Activated CD8-positive, alpha-beta T cell treated with anti-CD3 and anti-CD28 coated beads, Interleukin-2, amount 10 ng/mL, durations not matched to agents 7 days and 5 days (primary cell): ENCODE measurements at regions not wholly inside any gene's neighbourhood (a gene's known extent, or its start where the extent isn't known, plus 50 kb on each side); places are given as distances from the start of the nearest gene placed in this dataset.

Source experiments
- ATAC-seq: fragments of 150-1000 bp; cut with Tn5 transposase; one replicate; pipeline ENCODE4 v1.10.0; 2021; ENCODE audit warnings: moderate library complexity
- CTCF ChIA-PET: fragments of 350-600 bp; sonication (Branson Sonifier 250); formaldehyde crosslinking; loops from one replicate; lab custom pipeline; 2021; ENCODE audit warnings: antibody characterized with exemption; lab: Charles Lee
- POLR2A ChIA-PET: fragments of 350-600 bp; sonication (Branson Sonifier 250); formaldehyde crosslinking; loops from one replicate; lab custom pipeline; 2021; ENCODE audit warnings: antibody characterized with exemption; lab: Charles Lee
- DNase-seq: peaks from one replicate; pipeline ENCODE4 v3.0.0-alpha.2; 2020
- H3K27ac Mint-ChIP-seq: one replicate; pipeline ENCODE4 v1.8.0; 2021; ENCODE audit warnings: mild to moderate bottlenecking, mixed read lengths
- H3K27me3 Mint-ChIP-seq: one replicate; pipeline ENCODE4 v1.8.0; 2021; ENCODE audit warnings: low read depth, mixed read lengths
- H3K36me3 Mint-ChIP-seq: one replicate; pipeline ENCODE4 v1.8.0; 2021; ENCODE audit warnings: low read depth, mixed read lengths
- H3K4me1 Mint-ChIP-seq: one replicate; pipeline ENCODE4 v1.8.0; 2021; ENCODE audit warnings: low read depth, mixed read lengths
- H3K4me3 Mint-ChIP-seq: one replicate; pipeline ENCODE4 v1.8.0; 2021; ENCODE audit warnings: mild to moderate bottlenecking, mixed read lengths
- H3K9me3 Mint-ChIP-seq: one replicate; pipeline ENCODE4 v1.8.0; 2022; ENCODE audit warnings: mixed read lengths; ENCODE audit not compliant: insufficient read depth

DNA sequence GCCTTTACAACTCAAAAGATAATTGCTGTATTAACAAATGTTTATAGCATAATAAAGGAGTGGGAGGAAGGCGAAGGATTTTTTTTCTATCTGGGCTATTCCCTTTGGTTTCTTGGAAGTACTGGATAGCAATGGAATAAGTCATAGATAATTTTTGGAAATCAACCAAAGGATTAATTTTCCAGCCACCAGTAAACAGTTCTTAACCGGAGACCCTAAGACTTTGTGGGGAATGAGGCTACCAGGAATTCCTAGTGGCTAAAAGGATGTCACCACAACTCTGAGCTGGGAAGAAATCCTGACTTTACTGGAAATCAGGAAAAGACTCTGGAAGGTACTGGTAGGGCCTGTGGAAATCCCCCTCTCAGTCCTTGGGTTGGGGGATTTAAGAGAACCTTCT, 138.4 kb upstream of the RARB start:
- POLR2A ChIA-PET = no interaction called here
- CTCF ChIA-PET = no interaction called here

DNA sequence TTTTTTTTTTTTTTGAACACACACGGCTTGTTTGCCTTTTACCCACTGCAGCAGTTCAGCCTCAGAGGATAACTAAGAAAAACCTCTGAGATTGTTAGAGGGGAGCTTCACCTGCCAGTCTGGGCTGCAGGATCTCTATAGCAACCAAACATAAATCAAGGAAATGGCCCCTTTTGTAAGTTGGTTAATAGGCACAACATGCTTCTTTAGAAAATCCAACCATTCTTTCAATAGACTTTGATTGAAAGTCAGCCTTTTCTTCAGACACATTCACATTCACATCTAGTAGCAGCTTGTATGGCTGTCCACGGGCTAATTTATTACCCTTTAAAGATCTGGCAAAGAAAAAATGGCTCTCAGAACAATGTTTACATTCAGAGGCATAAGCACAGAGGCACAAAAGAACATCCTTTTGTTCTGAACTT, 136.6 kb upstream of the RARB start:
- ATAC-seq = no peak
- no peak for DNase-seq
- ChIA-PET CTCF (no interaction called here), POLR2A (no interaction called here)
- Mint-ChIP-seq H3K4me3 (no peak overlapping the region), H3K27ac (no peak overlapping the region), H3K4me1 (no peaks in the 10 kb centered on the region), H3K36me3 (no peaks in the 10 kb centered on the region), H3K9me3 (no peaks in the 10 kb centered on the region), H3K27me3 (no peaks in the 10 kb centered on the region)

More for the DNA sequence above, 138.4 kb upstream of the RARB start:
- DNase-seq (no peak), ATAC-seq (no peak)
- Mint-ChIP-seq H3K36me3 (no peaks in the 10 kb centered on the region), H3K27ac (no peak overlapping the region), H3K9me3 (no peaks in the 10 kb centered on the region), H3K4me3 (no peak overlapping the region), H3K4me1 (no peaks in the 10 kb centered on the region), H3K27me3 (no peaks in the 10 kb centered on the region)

DNA sequence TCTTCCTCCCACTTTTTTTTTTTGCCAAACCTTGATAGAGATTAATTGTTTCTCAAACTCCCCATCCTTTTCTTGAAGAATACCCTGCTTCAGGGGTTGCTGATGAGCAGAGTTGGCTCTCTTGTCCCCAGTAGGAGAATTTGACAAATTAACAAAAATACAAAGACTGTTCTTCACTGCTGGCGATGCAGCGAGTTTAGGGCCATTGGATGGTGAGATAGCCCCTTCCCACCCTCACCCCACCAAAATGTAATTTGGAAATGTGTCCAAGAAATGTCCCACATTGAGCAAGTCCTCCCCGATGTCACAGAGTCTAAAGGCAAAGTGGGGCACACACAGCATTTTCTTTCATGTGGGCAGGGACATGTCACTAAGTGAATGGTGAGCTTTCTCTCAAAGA, 136.0 kb upstream of the RARB start:
- DNase-seq (no peak), ATAC-seq (no peak)
- POLR2A ChIA-PET = no interaction called here
- Mint-ChIP-seq H3K4me3 (no peak overlapping the region), H3K27me3 (no peaks in the 10 kb centered on the region), H3K27ac (no peak overlapping the region), H3K4me1 (no peaks in the 10 kb centered on the region), H3K9me3 (no peaks in the 10 kb centered on the region), H3K36me3 (no peaks in the 10 kb centered on the region)
- CTCF ChIA-PET = interaction anchor here (0.9 kb wide), 1 partner anchor 12 kb away, joined by 3 read pairs; no protein-coding TSS in a partner anchor

DNA sequence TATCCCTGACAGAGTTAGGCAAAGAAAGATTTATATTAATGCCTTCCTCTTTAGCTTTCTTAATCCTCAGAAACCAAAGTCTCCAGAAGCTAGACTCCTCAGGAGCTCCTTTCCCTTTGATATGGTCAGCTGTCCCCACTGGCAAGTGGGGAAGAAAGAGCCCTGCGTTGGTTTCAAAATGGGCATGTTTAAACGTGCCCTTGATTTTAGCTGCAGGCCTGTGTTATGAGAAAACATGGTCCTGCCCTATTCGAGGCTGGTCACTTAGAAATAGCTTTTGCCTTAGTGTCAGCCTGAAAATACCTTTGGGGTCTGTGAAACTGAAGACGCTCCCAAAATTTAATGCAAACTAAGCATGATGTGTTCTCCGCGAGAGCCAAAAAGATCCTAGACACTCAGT, 135.5 kb upstream of the RARB start:
- Mint-ChIP-seq H3K4me1 (no peaks in the 10 kb centered on the region), H3K9me3 (no peaks in the 10 kb centered on the region), H3K27me3 (no peaks in the 10 kb centered on the region), H3K36me3 (no peaks in the 10 kb centered on the region), H3K4me3 (no peak overlapping the region), H3K27ac (no peak overlapping the region)
- ChIA-PET CTCF (interaction anchor here (0.9 kb wide), 1 partner anchor 12 kb away, joined by 3 read pairs; no protein-coding TSS in a partner anchor), POLR2A (no interaction called here)
- ATAC-seq (no peak), DNase-seq (no peak)

DNA sequence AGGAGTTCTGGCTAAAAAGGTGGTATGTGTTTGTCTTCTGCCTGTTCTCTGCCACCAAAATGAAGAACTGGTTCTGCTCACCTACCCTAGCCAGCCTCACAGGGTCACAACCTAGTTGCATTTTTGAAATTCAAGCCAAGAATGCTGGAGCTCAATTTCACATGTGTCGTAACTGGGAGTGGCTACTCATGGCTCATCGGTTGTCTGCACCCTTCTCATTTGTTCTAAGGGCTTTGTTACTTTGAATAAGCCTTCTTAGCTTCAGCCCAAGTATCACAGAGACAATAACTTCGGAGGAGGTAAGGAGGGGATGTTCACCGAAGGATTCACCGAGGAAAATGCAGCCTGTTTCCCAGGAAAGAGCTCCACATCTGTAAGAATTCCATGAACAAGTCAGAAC, 134.3 kb upstream of the RARB start:
- POLR2A ChIA-PET = no interaction called here
- Mint-ChIP-seq H3K27ac (no peak overlapping the region), H3K27me3 (no peaks in the 10 kb centered on the region), H3K9me3 (no peaks in the 10 kb centered on the region), H3K36me3 (no peaks in the 10 kb centered on the region), H3K4me1 (no peaks in the 10 kb centered on the region), H3K4me3 (no peak overlapping the region)
- CTCF ChIA-PET = no interaction called here
- ATAC-seq = no peak
- no peak for DNase-seq

DNA sequence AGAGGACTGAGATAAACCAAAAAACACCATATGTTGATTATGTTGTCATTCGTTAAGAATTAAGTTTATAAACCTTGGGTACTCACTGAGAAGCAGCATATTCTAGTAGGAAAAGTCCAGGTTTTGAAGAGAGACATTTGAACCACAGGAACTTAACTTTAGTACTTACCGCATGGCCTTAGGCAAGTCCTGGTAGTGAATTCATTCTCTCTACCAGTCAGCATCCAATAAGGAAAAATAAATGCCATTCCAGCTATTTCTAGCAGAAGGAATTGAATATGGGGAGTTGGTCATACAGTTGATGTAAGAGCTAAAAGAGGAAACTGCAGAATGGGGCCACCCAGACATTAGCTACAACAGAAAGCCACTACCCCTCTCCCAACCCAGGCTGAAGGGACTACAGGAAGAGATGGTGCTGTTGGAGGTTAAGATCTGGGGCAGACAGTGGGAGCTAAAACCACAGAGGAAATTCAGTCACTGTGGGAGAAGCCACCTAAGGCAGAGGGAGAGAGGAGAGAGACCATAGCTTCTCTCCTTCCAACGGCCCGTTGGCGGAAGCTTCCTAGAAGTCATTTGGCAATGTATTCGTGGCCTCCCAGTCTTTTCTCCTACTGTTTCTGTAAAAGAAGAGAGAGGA, 133.8 kb upstream of the RARB start:
- ATAC-seq (no peak), DNase-seq (no peak)
- H3K27me3 Mint-ChIP-seq = no peaks in the 10 kb centered on the region
- H3K9me3 Mint-ChIP-seq = no peaks in the 10 kb centered on the region
- no peak overlapping the region for H3K27ac Mint-ChIP-seq
- ChIA-PET CTCF (no interaction called here), POLR2A (no interaction called here)
- no peaks in the 10 kb centered on the region for H3K4me1 Mint-ChIP-seq
- H3K4me3 Mint-ChIP-seq = no peak overlapping the region
- no peaks in the 10 kb centered on the region for H3K36me3 Mint-ChIP-seq

DNA sequence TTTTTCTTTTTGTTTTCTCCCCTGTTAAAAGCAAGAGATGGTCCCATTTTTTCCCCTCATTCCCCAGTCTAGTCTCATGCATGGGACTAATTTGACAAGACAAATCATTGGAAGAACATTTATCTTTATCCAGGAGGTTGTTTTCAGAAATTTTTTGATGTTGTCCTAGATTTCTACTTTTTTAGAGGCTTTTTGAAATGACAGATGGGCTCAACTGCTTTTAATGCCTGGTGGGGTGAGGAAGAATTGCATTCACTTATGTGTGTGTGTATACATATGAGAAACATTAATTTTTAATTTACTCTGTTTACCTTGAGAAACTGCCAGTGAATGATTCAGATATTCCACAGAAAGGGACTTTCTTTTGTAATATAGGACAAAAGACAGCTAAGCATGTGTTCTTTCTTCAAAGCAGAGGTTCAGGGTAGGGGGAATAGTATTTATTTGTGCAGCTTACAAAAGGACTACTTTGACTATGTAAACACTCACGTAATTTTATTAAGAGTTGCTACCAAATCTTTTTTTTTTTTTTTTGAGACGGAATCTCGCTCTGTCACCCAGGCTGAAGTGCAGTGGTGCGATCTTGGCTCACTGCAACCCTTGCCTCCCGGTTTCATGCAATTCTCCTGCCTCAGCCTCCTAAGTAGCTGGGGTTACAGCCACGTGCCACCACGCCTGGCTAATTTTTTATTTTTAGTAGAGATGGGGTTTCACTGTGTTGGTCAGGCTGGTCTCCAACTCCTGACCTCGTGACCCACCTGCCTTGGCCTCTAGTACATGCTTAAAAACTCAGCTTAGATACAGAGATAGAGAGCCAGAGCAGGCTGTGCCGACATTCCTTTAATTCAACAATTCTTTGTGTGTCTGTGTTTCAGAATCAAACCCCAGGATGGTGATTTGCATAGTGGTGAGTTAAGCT, 130.1 kb upstream of the RARB start:
- Mint-ChIP-seq H3K36me3 (no peaks in the 10 kb centered on the region), H3K9me3 (no peaks in the 10 kb centered on the region), H3K27ac (no peak overlapping the region), H3K27me3 (no peaks in the 10 kb centered on the region), H3K4me3 (no peak overlapping the region), H3K4me1 (no peaks in the 10 kb centered on the region)
- ChIA-PET CTCF (no interaction called here), POLR2A (no interaction called here)
- DNase-seq (no peak), ATAC-seq (no peak)

DNA sequence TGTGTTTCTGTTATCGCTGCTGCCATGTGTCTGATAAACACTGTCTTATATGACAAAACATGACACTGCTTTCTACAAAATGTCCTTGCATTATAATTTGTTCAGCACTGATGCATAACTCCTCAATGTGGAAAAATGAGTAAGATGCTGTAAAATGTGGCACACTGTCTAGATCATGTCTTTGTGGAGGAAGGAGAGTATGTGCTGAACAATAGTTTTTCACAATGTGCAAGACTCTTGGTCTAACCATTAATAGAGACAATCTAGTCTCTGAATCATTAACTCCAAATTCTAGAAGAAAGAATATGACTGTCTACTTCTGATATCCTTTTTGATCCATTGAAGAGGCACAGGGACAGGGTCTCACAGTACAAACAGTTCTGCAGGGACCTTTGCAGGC, 127.9 kb upstream of the RARB start:
- H3K4me1 Mint-ChIP-seq = no peaks in the 10 kb centered on the region
- H3K4me3 Mint-ChIP-seq = no peak overlapping the region
- no peaks in the 10 kb centered on the region for H3K27me3 Mint-ChIP-seq
- ChIA-PET CTCF (no interaction called here), POLR2A (no interaction called here)
- H3K27ac Mint-ChIP-seq = no peak overlapping the region
- DNase-seq (no peak), ATAC-seq (no peak)
- H3K36me3 Mint-ChIP-seq = no peaks in the 10 kb centered on the region
- H3K9me3 Mint-ChIP-seq = no peaks in the 10 kb centered on the region

DNA sequence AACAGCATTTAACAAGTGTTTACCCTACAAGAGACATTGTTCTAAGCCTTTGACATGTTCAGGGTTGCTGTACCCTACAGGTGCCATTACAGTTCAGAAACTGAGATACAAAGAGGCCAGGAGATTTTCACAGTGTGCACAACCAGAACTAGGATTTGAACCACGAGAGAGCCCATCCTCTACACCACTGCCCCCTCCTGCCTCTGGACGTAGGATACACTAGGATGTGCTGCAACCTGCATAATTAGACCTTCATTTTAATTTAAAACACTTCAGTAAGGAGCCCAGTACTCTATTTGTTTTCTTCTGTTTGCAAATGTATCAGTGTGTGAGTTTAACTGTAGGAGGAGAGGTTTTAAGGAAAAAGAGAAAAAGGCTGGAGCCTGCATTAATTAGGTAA, 123.1 kb upstream of the RARB start:
- no peaks in the 10 kb centered on the region for H3K9me3 Mint-ChIP-seq

DNA sequence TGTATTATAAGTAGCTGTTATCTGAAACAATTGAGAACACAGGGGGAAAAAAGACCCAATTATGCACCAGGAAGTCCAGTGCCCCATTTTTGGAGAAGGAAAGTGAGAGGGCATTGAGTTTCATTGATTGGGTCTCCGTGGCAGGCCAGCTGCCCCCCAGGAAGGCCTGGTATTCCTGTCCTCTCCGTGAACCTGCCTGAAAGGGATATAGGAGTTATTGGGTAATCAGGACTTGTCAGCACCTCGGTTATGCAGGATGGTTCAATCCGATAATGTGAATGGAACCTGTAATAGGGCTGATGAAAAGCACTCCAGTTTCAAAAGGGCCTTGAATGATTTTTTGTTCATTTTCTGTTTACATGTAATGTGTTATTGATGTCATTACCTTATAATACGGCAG, 122.0 kb upstream of the RARB start:
- DNase-seq (no peak), ATAC-seq (no peak)
- POLR2A ChIA-PET = no interaction called here
- H3K27me3 Mint-ChIP-seq = no peaks in the 10 kb centered on the region
- H3K4me1 Mint-ChIP-seq = no peaks in the 10 kb centered on the region
- H3K4me3 Mint-ChIP-seq = no peak overlapping the region
- no peaks in the 10 kb centered on the region for H3K36me3 Mint-ChIP-seq
- CTCF ChIA-PET = no interaction called here
- H3K9me3 Mint-ChIP-seq = no peaks in the 10 kb centered on the region
- H3K27ac Mint-ChIP-seq = no peak overlapping the region

More for the DNA sequence above, 123.1 kb upstream of the RARB start:
- Mint-ChIP-seq H3K4me3 (no peak overlapping the region), H3K27me3 (no peaks in the 10 kb centered on the region), H3K27ac (no peak overlapping the region), H3K4me1 (no peaks in the 10 kb centered on the region), H3K36me3 (no peaks in the 10 kb centered on the region)
- CTCF ChIA-PET = no interaction called here
- POLR2A ChIA-PET = no interaction called here
- no peak for ATAC-seq
- no peak for DNase-seq

DNA sequence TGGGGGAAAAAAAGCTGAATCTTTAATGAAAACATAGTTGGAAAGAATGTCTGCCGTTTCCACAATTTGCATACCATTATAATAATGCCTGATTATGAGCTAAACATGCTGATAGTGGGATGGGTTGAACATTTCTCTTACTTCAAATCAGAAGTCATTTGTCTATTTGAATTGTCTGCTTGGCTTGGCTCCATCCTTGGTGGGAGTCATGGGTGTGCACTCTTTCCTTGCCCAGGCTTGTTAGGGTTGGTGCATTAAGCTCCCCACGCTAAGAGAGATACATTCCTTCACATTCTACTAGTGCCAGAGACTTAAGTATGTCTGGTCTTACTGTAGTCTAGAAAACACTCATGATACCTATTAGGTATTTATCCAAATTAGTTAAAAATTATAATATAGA, 121.4 kb upstream of the RARB start:
- Mint-ChIP-seq H3K27ac (no peak overlapping the region), H3K4me3 (no peak overlapping the region), H3K27me3 (no peaks in the 10 kb centered on the region), H3K9me3 (no peaks in the 10 kb centered on the region), H3K4me1 (no peaks in the 10 kb centered on the region), H3K36me3 (no peaks in the 10 kb centered on the region)
- DNase-seq = no peak
- ChIA-PET POLR2A (no interaction called here), CTCF (no interaction called here)
- ATAC-seq = no peak

DNA sequence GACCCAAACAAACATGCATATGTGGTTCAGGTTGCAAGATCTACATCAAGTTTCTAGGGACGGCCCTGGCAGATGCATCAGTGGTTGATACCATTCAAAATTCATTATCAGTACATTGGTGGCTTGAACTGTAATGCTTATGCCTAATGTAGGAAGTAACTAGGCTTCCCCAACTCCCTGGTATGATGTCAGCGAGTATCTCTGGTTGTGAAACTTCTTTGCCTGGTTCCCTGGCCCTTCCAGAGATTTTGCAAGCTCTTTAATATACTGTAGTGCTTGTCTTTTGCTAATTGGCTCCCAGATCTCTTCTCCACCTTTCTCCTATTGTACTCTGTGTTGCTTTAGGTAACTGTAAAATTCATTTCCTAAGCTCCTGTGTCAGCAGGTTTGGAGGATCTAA, 114.8 kb upstream of the RARB start:
- H3K4me3 Mint-ChIP-seq = no peak overlapping the region
- H3K9me3 Mint-ChIP-seq = no peaks in the 10 kb centered on the region
- POLR2A ChIA-PET = no interaction called here
- H3K27me3 Mint-ChIP-seq = no peaks in the 10 kb centered on the region
- no peak overlapping the region for H3K27ac Mint-ChIP-seq
- DNase-seq (no peak), ATAC-seq (no peak)
- CTCF ChIA-PET = no interaction called here
- no peaks in the 10 kb centered on the region for H3K36me3 Mint-ChIP-seq
- no peaks in the 10 kb centered on the region for H3K4me1 Mint-ChIP-seq
